MCF 10A (cell line): ENCODE measurements at regions not wholly inside any gene's neighbourhood (a gene's known extent, or its start where the extent isn't known, plus 50 kb on each side); places are given as distances from the start of the nearest gene placed in this dataset.

Experiments
- BruUV-seq: library from RNA; stranded (reverse); fragments of 400-500 nt; replicated peaks from 2 replicates; lab custom pipeline; 2021; lab: Mats Ljungman, UMichigan
- CTCF ChIA-PET: fragments of 300-600 bp; sonication (Branson Sonifier 250); formaldehyde crosslinking; extraction: SDS; loops from one replicate; lab custom pipeline; 2021; ENCODE audit warnings: antibody characterized with exemption, inconsistent platforms; lab: Yijun Ruan, JAX
- POLR2A ChIA-PET: fragments of 300-600, 350-650 bp; sonication (Branson Sonifier 250); formaldehyde crosslinking; extraction: SDS; loops from one replicate; lab custom pipeline; 2020; ENCODE audit warnings: antibody characterized with exemption, inconsistent platforms; lab: Yijun Ruan, JAX
- DNase-seq: peaks from one replicate; pipeline ENCODE4 v3.0.0-alpha.2; 2018; ENCODE audit not compliant: unreplicated experiment
- H3K27ac Mint-ChIP-seq: one replicate; pipeline ENCODE4 v1.8.0; 2022; ENCODE audit warnings: mild to moderate bottlenecking, low read depth, mixed read lengths; ENCODE audit not compliant: unreplicated experiment
- H3K27me3 Mint-ChIP-seq: one replicate; pipeline ENCODE4 v1.8.0; 2022; ENCODE audit warnings: mixed read lengths; ENCODE audit not compliant: insufficient read depth, unreplicated experiment
- H3K36me3 Mint-ChIP-seq: one replicate; pipeline ENCODE4 v1.8.0; 2022; ENCODE audit warnings: mild to moderate bottlenecking, moderate library complexity, mixed read lengths; ENCODE audit not compliant: insufficient read depth, unreplicated experiment
- H3K4me1 Mint-ChIP-seq: one replicate; pipeline ENCODE4 v1.8.0; 2022; ENCODE audit warnings: mixed read lengths; ENCODE audit not compliant: insufficient read depth, unreplicated experiment
- H3K4me3 Mint-ChIP-seq: one replicate; pipeline ENCODE4 v1.8.0; 2022; ENCODE audit warnings: mild to moderate bottlenecking, moderate library complexity, mixed read lengths; ENCODE audit not compliant: unreplicated experiment
- H3K9me3 Mint-ChIP-seq: one replicate; pipeline ENCODE4 v1.8.0; 2022; ENCODE audit warnings: mixed read lengths; ENCODE audit not compliant: unreplicated experiment
- intact Hi-C: fragments of 100-400 bp; cut with micrococcal nuclease; formaldehyde crosslinking; loops from 2 replicates; pipeline ENCODE4 v1.14.1; 2022
- TF ChIP-seq, protein P1 (sequence below): fragments of 200-600 bp; IDR thresholded peaks from one replicate; pipeline ENCODE4 v1.8.0; 2022; ENCODE audit warnings: antibody characterized with exemption, mild to moderate bottlenecking; ENCODE audit not compliant: unreplicated experiment

DNA sequence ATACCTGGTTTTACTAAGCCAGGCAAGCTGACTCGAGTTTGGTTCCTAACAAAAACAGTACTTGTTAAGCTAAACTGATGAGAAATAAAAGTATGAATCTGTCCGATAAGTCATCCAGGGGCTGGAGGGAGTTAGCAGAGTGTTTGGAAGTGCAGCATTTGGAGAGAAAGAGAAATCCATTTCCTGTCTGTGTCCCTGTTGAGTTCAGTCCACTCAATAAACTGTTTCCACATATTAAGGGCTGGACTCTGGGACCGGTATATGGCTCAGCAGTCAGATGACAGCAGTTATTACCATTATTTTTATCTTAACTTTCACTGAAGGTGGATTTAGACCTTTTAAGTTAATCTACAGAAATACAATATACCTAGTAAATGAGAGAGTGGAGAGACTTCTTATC lies 130.6 kb upstream of the ADRA1B start:
- H3K4me1 Mint-ChIP-seq, result peaks cover 33% of the 10 kb centered on the region
- ChIA-PET CTCF (no interaction called here), POLR2A (no interaction called here)
- TF ChIP-seq, protein P1, sequence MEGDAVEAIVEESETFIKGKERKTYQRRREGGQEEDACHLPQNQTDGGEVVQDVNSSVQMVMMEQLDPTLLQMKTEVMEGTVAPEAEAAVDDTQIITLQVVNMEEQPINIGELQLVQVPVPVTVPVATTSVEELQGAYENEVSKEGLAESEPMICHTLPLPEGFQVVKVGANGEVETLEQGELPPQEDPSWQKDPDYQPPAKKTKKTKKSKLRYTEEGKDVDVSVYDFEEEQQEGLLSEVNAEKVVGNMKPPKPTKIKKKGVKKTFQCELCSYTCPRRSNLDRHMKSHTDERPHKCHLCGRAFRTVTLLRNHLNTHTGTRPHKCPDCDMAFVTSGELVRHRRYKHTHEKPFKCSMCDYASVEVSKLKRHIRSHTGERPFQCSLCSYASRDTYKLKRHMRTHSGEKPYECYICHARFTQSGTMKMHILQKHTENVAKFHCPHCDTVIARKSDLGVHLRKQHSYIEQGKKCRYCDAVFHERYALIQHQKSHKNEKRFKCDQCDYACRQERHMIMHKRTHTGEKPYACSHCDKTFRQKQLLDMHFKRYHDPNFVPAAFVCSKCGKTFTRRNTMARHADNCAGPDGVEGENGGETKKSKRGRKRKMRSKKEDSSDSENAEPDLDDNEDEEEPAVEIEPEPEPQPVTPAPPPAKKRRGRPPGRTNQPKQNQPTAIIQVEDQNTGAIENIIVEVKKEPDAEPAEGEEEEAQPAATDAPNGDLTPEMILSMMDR, result no peak
- no peak for DNase-seq
- no peaks in the 10 kb centered on the region for H3K27me3 Mint-ChIP-seq
- BruUV-seq, result no TSS peak
- H3K36me3 Mint-ChIP-seq, result no peaks in the 10 kb centered on the region
- H3K27ac Mint-ChIP-seq, result peak overlapping the region; percentile 24
- no peaks in the 10 kb centered on the region for H3K9me3 Mint-ChIP-seq
- intact Hi-C loops, result no loop called here
- no peak overlapping the region for H3K4me3 Mint-ChIP-seq

DNA sequence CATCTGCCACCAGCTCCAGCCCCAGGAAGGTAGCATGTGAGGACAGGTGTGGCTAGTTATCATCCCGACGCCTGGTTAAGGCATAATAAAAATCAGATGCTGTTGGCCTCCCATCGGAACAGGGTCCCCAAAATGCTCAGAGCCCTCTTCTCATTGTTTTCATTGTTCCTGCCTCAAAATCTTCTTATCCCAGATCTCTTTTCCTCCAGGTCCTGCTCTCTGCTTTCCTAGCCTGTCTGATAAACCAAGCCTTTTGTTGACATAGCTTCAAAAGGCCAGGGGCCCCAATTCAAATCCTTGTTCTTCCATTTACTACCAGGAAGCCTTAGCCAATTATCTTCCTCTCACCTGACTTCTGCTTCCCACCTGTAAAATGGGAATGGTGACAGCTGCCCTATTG lies 130.1 kb upstream of the ADRA1B start:
- TF ChIP-seq, protein P1, result no peak
- Mint-ChIP-seq H3K27ac (peak overlapping the region; percentile 16), H3K27me3 (no peaks in the 10 kb centered on the region), H3K9me3 (no peaks in the 10 kb centered on the region), H3K36me3 (no peaks in the 10 kb centered on the region), H3K4me3 (no peak overlapping the region), H3K4me1 (peaks cover 28% of the 10 kb centered on the region)
- DNase-seq, result no peak
- intact Hi-C loops, result no loop called here
- ChIA-PET POLR2A (no interaction called here), CTCF (no interaction called here)
- BruUV-seq, result no TSS peak

DNA sequence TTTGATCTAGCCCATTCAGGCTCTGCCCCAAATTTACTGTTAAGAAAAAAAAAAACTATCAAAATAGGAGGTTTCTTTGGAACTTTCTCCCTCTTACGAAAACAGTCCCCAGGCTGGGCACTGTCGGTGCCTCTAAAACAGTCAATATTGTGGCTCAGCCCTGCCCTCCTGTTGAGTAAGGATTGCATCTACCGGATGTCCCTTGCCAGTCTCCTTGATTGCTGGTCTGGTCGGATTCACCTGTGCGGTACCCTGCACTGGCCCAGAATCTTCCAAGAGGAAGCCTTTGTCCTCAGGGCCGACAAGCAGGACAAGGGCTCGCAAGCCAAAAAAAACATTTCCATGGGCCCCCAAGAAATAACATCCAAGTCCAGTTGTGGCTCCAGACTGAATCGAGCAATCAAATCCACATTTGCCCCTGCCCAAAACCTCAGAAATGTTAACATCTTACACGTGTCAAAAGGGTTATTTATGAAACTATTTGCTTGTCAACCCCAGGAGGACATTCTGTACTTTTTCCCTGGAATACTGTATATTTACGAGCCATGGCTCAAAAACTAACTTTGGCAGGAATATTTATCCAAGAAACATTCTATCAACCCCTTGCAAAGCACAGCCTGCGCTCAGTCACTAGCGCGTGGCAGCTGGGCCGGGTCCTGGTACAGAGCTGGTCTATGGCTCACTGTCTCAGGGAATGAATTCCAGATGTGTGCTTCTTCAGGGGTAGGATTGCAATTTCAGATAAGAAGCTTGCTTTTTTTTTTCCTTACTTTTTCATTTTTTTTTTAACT lies 129.2 kb upstream of the ADRA1B start:
- TF ChIP-seq, protein P1, result no peak
- no peak overlapping the region for H3K27ac Mint-ChIP-seq
- H3K36me3 Mint-ChIP-seq, result no peaks in the 10 kb centered on the region
- peaks cover 19% of the 10 kb centered on the region for H3K4me1 Mint-ChIP-seq
- H3K9me3 Mint-ChIP-seq, result no peaks in the 10 kb centered on the region
- no TSS peak for BruUV-seq
- ChIA-PET POLR2A (no interaction called here), CTCF (interaction anchor here (0.9 kb wide), 1 partner anchor 8 kb away, joined by 3 read pairs; no protein-coding TSS in a partner anchor)
- H3K27me3 Mint-ChIP-seq, result no peaks in the 10 kb centered on the region
- intact Hi-C loops, result no loop called here
- no peak overlapping the region for H3K4me3 Mint-ChIP-seq
- DNase-seq, result no peak

DNA sequence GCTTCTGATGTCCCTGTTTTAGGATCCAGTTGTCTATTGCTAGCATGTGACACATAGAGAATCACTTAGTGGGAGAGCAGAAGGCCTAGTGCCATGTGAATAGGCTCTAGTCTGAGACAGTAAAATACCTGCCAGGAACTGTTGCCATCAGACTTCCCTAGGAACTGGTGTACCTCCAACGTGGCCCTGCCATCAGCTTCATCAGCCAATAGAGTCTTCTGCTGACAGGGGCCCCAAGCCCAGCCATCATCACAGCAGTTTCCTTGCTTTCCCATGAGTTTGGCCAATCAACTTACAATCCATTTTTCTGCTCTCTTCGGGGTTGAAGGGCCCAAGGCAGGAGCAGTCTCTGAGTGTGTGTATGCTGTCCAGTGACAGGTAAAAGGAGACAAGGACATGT lies 128.4 kb upstream of the ADRA1B start:
- intact Hi-C loops, result no loop called here
- Mint-ChIP-seq H3K27ac (no peak overlapping the region), H3K4me3 (no peak overlapping the region), H3K9me3 (no peaks in the 10 kb centered on the region), H3K27me3 (no peaks in the 10 kb centered on the region), H3K36me3 (no peaks in the 10 kb centered on the region), H3K4me1 (peaks cover 19% of the 10 kb centered on the region)
- TF ChIP-seq, protein P1, result no peak
- ChIA-PET POLR2A (no interaction called here), CTCF (interaction anchor here (0.9 kb wide), 1 partner anchor 9 kb away, joined by 3 read pairs; no protein-coding TSS in a partner anchor)
- BruUV-seq, result no TSS peak
- DNase-seq, result no peak
